GM10248 (cell line): ENCODE measurements at regions not wholly inside any gene's neighbourhood (a gene's known extent, or its start where the extent isn't known, plus 50 kb on each side); places are given as distances from the start of the nearest gene placed in this dataset.

ENCODE experiments used
- CTCF ChIA-PET: fragments of 300-600 bp; sonication (Branson Sonifier 250); formaldehyde crosslinking; extraction: SDS; loops from one replicate; lab custom pipeline; 2021; ENCODE audit warnings: antibody characterized with exemption; lab: Yijun Ruan, JAX
- POLR2A ChIA-PET: fragments of 350-650 bp; sonication (Branson Sonifier 250); formaldehyde crosslinking; extraction: SDS; loops from one replicate; lab custom pipeline; 2020; ENCODE audit warnings: antibody characterized with exemption; lab: Yijun Ruan, JAX
- DNase-seq: peaks from one replicate; pipeline ENCODE4 v3.0.0; 2012; ENCODE audit errors: extremely low spot score
- TF ChIP-seq, protein P1 (sequence below): IDR thresholded peaks from 2 replicates; pipeline ENCODE4 v1.5.1; 2012; ENCODE audit warnings: mild to moderate bottlenecking, low read depth; ENCODE audit errors: extremely low read depth, missing control alignments, control extremely low read depth

DNA sequence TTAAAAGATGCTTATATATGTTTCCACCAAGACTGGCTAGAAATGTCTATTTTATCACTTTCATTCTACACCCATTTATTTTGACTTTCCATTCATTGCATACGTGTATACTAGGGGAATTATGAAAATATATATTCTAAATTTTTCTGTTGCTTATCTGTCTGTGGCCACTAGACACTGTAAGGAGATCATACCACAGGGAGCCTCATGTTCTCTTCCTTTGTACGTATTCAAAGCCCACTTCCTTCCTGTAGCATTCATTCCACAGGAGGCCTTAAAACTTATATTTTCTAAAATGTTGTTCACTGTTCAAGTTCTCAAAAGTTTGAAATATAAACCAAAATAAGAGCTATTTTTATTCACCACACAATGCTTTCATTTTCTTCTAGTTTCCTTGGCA lies 1848.9 kb upstream of the TENM3 start:
- ChIA-PET POLR2A (no interaction called here), CTCF (interaction anchor here (1.1 kb wide), 1 partner anchor 28 kb away, joined by 3 read pairs; no protein-coding TSS in a partner anchor)
- TF ChIP-seq, protein P1, sequence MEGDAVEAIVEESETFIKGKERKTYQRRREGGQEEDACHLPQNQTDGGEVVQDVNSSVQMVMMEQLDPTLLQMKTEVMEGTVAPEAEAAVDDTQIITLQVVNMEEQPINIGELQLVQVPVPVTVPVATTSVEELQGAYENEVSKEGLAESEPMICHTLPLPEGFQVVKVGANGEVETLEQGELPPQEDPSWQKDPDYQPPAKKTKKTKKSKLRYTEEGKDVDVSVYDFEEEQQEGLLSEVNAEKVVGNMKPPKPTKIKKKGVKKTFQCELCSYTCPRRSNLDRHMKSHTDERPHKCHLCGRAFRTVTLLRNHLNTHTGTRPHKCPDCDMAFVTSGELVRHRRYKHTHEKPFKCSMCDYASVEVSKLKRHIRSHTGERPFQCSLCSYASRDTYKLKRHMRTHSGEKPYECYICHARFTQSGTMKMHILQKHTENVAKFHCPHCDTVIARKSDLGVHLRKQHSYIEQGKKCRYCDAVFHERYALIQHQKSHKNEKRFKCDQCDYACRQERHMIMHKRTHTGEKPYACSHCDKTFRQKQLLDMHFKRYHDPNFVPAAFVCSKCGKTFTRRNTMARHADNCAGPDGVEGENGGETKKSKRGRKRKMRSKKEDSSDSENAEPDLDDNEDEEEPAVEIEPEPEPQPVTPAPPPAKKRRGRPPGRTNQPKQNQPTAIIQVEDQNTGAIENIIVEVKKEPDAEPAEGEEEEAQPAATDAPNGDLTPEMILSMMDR = no peak
- DNase-seq = no peak

DNA sequence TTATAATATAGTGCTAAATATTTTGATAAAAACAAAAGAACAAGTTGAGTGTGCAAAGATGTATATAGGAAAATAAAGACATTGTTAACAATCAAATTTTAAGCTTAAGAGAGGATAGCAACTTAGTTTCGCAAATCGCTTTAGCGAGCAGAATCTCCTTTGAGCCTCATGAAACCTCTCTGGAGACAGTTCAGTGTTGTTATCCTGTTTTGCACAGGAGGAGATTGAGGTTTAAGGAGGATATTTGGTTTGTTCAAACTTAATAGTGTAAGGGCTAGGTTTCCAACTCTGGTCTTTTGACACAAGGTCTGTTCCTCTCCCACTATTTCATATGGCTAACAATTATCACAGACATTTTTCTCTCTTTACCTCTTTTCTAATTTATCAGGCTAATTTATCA lies 1848.5 kb upstream of the TENM3 start:
- POLR2A ChIA-PET = no interaction called here

DNA sequence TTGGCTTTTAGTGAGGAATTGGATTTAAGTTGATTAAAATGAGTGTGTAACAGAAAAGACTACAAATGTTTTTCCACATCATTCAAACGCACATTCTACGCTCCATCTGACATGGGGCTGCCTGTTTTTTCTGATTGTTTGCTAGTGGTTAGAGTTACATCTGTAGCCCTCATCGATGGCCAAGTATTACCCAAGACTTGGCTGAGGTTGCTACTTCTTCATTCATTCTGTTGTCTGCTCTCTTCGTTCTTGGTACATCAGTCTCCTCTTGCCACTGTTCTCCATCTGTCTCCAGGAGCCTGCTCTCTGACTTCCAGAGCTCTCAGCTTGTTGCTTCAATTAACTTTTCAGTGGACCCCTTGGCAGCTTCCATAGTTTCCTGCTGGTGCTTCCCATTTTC lies 1844.6 kb upstream of the TENM3 start:
- no peak for DNase-seq
- ChIA-PET POLR2A (no interaction called here), CTCF (no interaction called here)
- TF ChIP-seq, protein P1 = no peak

More for the DNA sequence above, 1848.5 kb upstream of the TENM3 start:
- TF ChIP-seq, protein P1 = no peak
- CTCF ChIA-PET = interaction anchor here (1.1 kb wide), 1 partner anchor 28 kb away, joined by 3 read pairs; no protein-coding TSS in a partner anchor
- no peak for DNase-seq

DNA sequence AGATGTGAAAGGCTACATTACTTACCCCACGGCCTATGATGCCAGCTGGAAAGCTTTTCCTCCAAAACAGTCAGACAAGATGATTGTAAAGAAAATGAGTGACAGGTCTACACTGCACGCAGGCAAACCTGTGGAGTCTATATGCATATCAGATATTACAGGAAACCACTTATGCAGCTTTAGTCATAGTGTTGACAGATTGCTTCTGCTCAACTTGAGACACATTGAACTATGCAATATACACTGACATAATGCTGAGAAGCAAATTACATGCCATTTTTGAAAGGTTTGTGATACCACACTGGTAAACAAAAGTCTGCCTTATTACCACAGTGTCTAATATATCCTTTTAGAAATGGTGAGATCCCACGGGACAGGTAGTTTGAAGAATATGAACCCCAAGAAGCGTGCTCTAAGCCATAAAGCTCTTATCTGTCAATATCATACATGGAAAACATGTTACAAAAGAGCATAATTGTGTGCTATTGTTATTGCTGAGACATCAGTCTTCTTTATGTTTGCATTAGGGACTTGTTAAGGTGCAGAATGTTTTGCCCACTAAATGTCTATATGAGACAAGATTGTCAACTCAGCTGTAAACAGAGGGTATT lies 1835.8 kb upstream of the TENM3 start:
- TF ChIP-seq, protein P1 = no peak
- ChIA-PET CTCF (no interaction called here), POLR2A (no interaction called here)
- DNase-seq = no peak

DNA sequence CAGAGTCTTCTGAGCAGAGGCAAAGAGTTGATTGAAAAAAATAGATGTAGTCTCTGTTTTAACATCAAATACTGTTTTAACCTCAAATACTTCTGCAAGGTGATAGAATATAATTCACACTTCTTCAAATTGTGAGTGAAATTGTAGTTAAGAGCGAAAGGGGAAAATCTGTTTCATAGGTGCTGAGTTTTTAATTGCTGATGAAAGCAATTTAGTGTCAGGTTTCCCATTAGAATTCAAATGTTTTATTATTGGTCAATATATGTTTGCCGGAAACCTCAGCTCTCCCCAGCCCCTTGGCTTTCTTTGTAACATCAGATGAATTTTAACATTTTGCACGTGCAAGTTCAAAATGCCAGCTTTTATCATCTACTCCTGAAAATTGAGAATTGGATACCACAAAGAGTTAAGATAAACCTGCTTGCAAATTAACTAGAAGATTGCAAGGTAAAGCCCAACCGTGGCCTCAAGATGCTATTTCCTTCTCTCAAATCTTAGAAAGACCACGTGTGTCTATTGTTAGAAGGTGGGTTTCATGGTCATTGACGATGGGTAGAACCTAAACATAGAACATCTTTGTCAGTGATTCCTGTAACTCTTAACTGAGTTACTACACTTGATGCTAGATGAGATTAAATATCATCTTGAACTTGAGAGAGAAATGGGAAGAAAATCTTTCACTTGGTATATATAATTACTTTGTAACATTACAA lies 1824.2 kb upstream of the TENM3 start:
- TF ChIP-seq, protein P1 = no peak
- DNase-seq = no peak
- CTCF ChIA-PET = interaction anchor here (1.0 to 1.3 kb wide), 2 partner anchors 9 kb away, joined by 3 read pairs; no protein-coding TSS in a partner anchor
- POLR2A ChIA-PET = no interaction called here

DNA sequence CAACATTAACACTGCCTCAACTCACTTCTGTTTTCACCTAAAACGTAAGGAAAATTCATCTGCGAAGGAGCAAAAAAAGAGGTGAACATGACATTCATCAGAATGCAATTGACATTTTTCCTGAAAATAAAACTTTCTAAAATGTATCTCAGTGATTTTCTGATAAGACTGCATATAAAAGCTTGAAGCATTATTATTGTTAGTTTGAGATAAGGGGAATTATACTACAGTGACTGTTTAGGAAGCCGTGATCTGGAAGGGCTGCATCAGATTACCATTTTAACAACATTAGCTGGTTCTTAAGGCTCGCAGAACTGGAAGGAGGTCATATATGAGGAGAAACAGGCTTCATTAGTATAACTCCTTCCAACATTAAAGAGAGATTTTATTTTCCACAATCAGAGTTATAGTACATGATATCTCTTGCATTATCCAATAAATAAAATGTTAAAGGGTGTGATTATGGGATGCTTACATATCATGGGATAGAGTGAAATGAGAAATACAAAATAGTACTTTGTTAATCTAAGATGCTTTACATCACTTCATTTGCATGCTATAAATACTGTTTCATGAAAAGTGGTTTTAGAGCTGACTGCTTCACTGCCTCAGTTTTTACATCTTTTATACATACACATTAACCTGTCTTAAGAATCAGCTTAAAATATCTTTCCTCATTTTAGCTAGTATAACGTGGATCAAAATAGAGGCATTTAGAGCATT lies 1820.1 kb upstream of the TENM3 start:
- ChIA-PET POLR2A (no interaction called here), CTCF (interaction anchor here (1.2 kb wide), 1 partner anchor 23 kb away, joined by 3 read pairs; no protein-coding TSS in a partner anchor)
- TF ChIP-seq, protein P1 = no peak
- no peak for DNase-seq
